CD14-positive monocyte (primary cell): ENCODE measurements at regions not wholly inside any gene's neighbourhood (a gene's known extent, or its start where the extent isn't known, plus 50 kb on each side); places are given as distances from the start of the nearest gene placed in this dataset.

Experiments
- DNase-seq, 3 donors: peaks; one replicate each; pipeline ENCODE4 v3.0.0-alpha.2; 2011 to 2022
- H2AFZ ChIP-seq: 2 replicates; pipeline ENCODE4 v1.6.0; 2012; ENCODE audit warnings: mild to moderate bottlenecking, low read depth, low read length, inconsistent platforms; ENCODE audit not compliant: insufficient read depth, poor library complexity, severe bottlenecking
- H3K27ac ChIP-seq, 2 donors: 1 replicate in 1 of 2; 2 replicates in 1 of 2; pipeline ENCODE4 v1.5.1; 2012 to 2013; ENCODE audit warnings: low read length in 2 of 2, control low read depth in 1 of 2, inconsistent platforms in 1 of 2, low read depth in 1 of 2, mild to moderate bottlenecking in 1 of 2
- H3K27me3 ChIP-seq, 2 donors: one replicate each; pipeline versions ENCODE4 v1.6.0 to v1.6.1; 2011 to 2013; ENCODE audit warnings: low read length in 2 of 2; ENCODE audit not compliant: control insufficient read depth in 2 of 2, insufficient read depth in 2 of 2
- H3K36me3 ChIP-seq, 2 donors: replicated peaks in 1 of 2; 1 replicate in 1 of 2; 2 replicates in 1 of 2; pipeline versions ENCODE4 v1.5.1 to v1.6.1; 2012 to 2013; ENCODE audit warnings: low read length in 2 of 2, control low read depth in 1 of 2, inconsistent platforms in 1 of 2, mild to moderate bottlenecking in 1 of 2; ENCODE audit not compliant: insufficient read depth in 2 of 2, control insufficient read depth in 1 of 2
- H3K4me1 ChIP-seq, 2 donors: 1 replicate in 1 of 2; 2 replicates in 1 of 2; pipeline versions ENCODE4 v1.5.1 to v1.6.1; 2012 to 2013; ENCODE audit warnings: low read length in 2 of 2, control low read depth in 1 of 2, inconsistent platforms in 1 of 2, mild to moderate bottlenecking in 1 of 2, moderate library complexity in 1 of 2; ENCODE audit not compliant: insufficient read depth in 2 of 2, control insufficient read depth in 1 of 2
- H3K4me2 ChIP-seq: replicated peaks from 2 replicates; pipeline ENCODE3; 2012; ENCODE audit warnings: low read length, moderate library complexity, mild to moderate bottlenecking; ENCODE audit not compliant: poor library complexity, severe bottlenecking; ENCODE audit errors: extremely low read depth
- H3K4me3 ChIP-seq, 3 experiments: fragments of 200-600 bp in 1 of 3; sonication (generic) in 1 of 3; replicated peaks in 1 of 3; 1 replicate in 2 of 3; 2 replicates in 1 of 3; pipeline ENCODE4 v1.5.1; 2011 to 2013; ENCODE audit warnings: low read length in 3 of 3, mild to moderate bottlenecking in 3 of 3, control low read depth in 2 of 3, low read depth in 2 of 3, inconsistent platforms in 1 of 3, moderate library complexity in 1 of 3
- H3K79me2 ChIP-seq: 2 replicates; pipeline ENCODE4 v1.6.0; 2012; ENCODE audit warnings: mild to moderate bottlenecking, control low read depth, inconsistent platforms, low read length, moderate library complexity; ENCODE audit not compliant: insufficient read depth
- H3K9ac ChIP-seq: 2 replicates; pipeline ENCODE4 v1.6.0; 2017; ENCODE audit warnings: low read length, mild to moderate bottlenecking; ENCODE audit not compliant: insufficient read depth, poor library complexity, severe bottlenecking
- H3K9me3 ChIP-seq, 2 donors: replicated peaks in 1 of 2; 1 replicate in 1 of 2; 2 replicates in 1 of 2; pipeline versions ENCODE4 v1.5.1 to v1.6.1; 2012 to 2013; ENCODE audit warnings: low read length in 2 of 2, control low read depth in 1 of 2; ENCODE audit not compliant: control insufficient read depth in 1 of 2, insufficient read depth in 1 of 2
- H4K20me1 ChIP-seq: 2 replicates; pipeline ENCODE4 v1.6.0; 2012; ENCODE audit warnings: mild to moderate bottlenecking, low read length, control low read depth, moderate library complexity; ENCODE audit not compliant: insufficient read depth
- H3K27ac Mint-ChIP-seq, 7 donors: one replicate each; pipeline ENCODE4 v1.8.0; 2020; ENCODE audit warnings: mild to moderate bottlenecking in 7 of 7, mixed read lengths in 7 of 7, moderate library complexity in 6 of 7, inconsistent platforms in 2 of 7
- H3K27me3 Mint-ChIP-seq, 3 donors: one replicate each; pipeline ENCODE4 v1.8.0; 2021 to 2022; ENCODE audit warnings: low read depth in 3 of 3, mild to moderate bottlenecking in 3 of 3, mixed read lengths in 3 of 3, moderate library complexity in 3 of 3, inconsistent platforms in 1 of 3
- H3K36me3 Mint-ChIP-seq, 2 donors: one replicate each; pipeline ENCODE4 v1.8.0; 2020; ENCODE audit warnings: mixed read lengths in 2 of 2, inconsistent platforms in 1 of 2, mild to moderate bottlenecking in 1 of 2
- H3K4me1 Mint-ChIP-seq: one replicate; pipeline ENCODE4 v1.8.0; 2020; ENCODE audit warnings: mild to moderate bottlenecking, mixed read lengths
- H3K4me3 Mint-ChIP-seq, 2 donors: one replicate each; pipeline ENCODE4 v1.8.0; 2020; ENCODE audit warnings: mild to moderate bottlenecking in 2 of 2, mixed read lengths in 2 of 2, moderate library complexity in 1 of 2
- H3K9me3 Mint-ChIP-seq, 7 donors: one replicate each; pipeline ENCODE4 v1.8.0; 2020 to 2022; ENCODE audit warnings: mixed read lengths in 7 of 7, mild to moderate bottlenecking in 6 of 7, moderate library complexity in 6 of 7, inconsistent platforms in 2 of 7
- CTCF ChIP-seq: fragments of 200-600 bp; IDR thresholded peaks from one replicate; pipeline ENCODE4 v1.8.0; 2022; ENCODE audit warnings: antibody characterized with exemption, mild to moderate bottlenecking
- WGBS: methylation state at CpG from one replicate; pipeline ENCODE4 v1.1.5; 2013; ENCODE audit warnings: missing lambda C conversion rate; ENCODE audit not compliant: insufficient coverage; 5-methylcytosine and 5-hydroxymethylcytosine counted together
- intact Hi-C, 2 donors: fragments of 100-400 bp; cut with micrococcal nuclease; formaldehyde crosslinking; loops; one replicate each; pipeline versions ENCODE4 v1.15.0 to v1.15.1; 2023

DNA sequence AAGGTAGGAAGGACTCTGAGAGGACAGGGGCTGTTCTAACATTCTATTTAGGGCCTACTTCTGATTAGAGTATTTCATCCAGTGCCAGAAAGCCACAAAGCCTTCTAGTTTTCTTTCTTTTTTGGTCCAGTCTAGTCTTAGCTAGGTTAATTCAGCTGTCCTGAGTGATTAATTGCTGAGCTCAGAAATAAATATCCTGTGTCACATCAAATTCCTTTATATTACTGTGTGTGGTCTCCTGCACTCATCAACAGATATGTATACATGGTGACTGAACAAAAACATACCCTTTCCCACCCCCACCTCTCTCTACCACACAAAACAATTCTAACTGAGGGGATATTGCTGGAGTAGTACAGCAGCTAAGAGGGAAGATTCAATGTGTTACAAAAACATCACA lies 601.5 kb upstream of the NRSN1 start:
- Mint-ChIP-seq H3K27me3 (peaks cover 0 to 2% (median 0%) of the 10 kb centered on the region in 3 donors), H3K9me3 (peaks cover 0 to 11% (median 4%) of the 10 kb centered on the region in 7 donors), H3K27ac (no peak overlapping the region), H3K4me1 (no peaks in the 10 kb centered on the region), H3K4me3 (no peak overlapping the region), H3K36me3 (no peaks in the 10 kb centered on the region)
- Histone ChIP-seq H3K4me1 (no peaks in the 10 kb centered on the region), H3K79me2 (no peaks in the 10 kb centered on the region), H3K9me3 (no peaks in the 10 kb centered on the region), H2AFZ (no peak overlapping the region), H3K36me3 (no peaks in the 10 kb centered on the region), H3K9ac (no peak overlapping the region), H3K4me3 (no peak overlapping the region), H3K27me3 (no peaks in the 10 kb centered on the region), H3K4me2 (no peak overlapping the region), H4K20me1 (no peaks in the 10 kb centered on the region), H3K27ac (no peak overlapping the region)
- no peak for DNase-seq
- intact Hi-C loops: no loop called here
- TF ChIP-seq CTCF: no peak

GRCh38 chr6:23526526-23526925 lies 599.5 kb upstream of the NRSN1 start:
- H3K4me3 Mint-ChIP-seq: no peak overlapping the region
- H4K20me1 ChIP-seq: no peaks in the 10 kb centered on the region
- no peaks in the 10 kb centered on the region for H3K27me3 ChIP-seq
- H3K79me2 ChIP-seq: no peaks in the 10 kb centered on the region
- no peak overlapping the region for H3K27ac ChIP-seq
- peaks cover 0 to 11% (median 2%) of the 10 kb centered on the region in 7 donors for H3K9me3 Mint-ChIP-seq
- H3K4me1 Mint-ChIP-seq: no peaks in the 10 kb centered on the region
- DNase-seq: no peak
- TF ChIP-seq CTCF: no peak
- 92% methylated on average over 3 of the region's 5 CpGs for WGBS
- H3K4me2 ChIP-seq: no peak overlapping the region
- no peak overlapping the region for H3K27ac Mint-ChIP-seq
- H3K9ac ChIP-seq: no peak overlapping the region
- H3K9me3 ChIP-seq: no peaks in the 10 kb centered on the region
- H3K36me3 ChIP-seq: no peaks in the 10 kb centered on the region
- intact Hi-C loops: no loop called here
- H3K27me3 Mint-ChIP-seq: peaks cover 0 to 2% (median 0%) of the 10 kb centered on the region in 3 donors
- no peak overlapping the region for H2AFZ ChIP-seq
- H3K4me1 ChIP-seq: no peaks in the 10 kb centered on the region
- H3K36me3 Mint-ChIP-seq: no peaks in the 10 kb centered on the region
- H3K4me3 ChIP-seq: no peak overlapping the region
